HG03575 (cell line): ENCODE measurements at regions not wholly inside any gene's neighbourhood (a gene's known extent, or its start where the extent isn't known, plus 50 kb on each side); places are given as distances from the start of the nearest gene placed in this dataset.
"Not testable (repeated sequence)": the region's sequence is repeated elsewhere in the genome, so short reads cannot be mapped to it uniquely, and the experiment has no call there.

Source experiments
- ATAC-seq: cut with Tn5 transposase; IDR thresholded peaks from one replicate; pipeline ENCODE4 v1.9.1; 2021; ENCODE audit not compliant: unreplicated experiment, insufficient number of reproducible peaks, low FRiP score; ENCODE audit errors: extremely low read depth

- ATAC-seq = no peak
Observed at GRCh38 chr6:90695316-90695715, 108.4 kb upstream of the MAP3K7 start.

GRCh38 chr6:90694802-90695201 lies 107.9 kb upstream of the MAP3K7 start:
- ATAC-seq = no peak

GRCh38 chr6:90691823-90692222 lies 105.0 kb upstream of the MAP3K7 start:
- no peak for ATAC-seq

GRCh38 chr6:90689172-90689571 lies 102.3 kb upstream of the MAP3K7 start:
- ATAC-seq = no peak

- ATAC-seq = no peak
Observed at GRCh38 chr6:90687775-90688380, 101.0 kb upstream of the MAP3K7 start.

GRCh38 chr6:90681863-90682262 lies 95.0 kb upstream of the MAP3K7 start:
- ATAC-seq = no peak

- ATAC-seq = no peak
Observed at GRCh38 chr6:90678049-90678779, 91.3 kb upstream of the MAP3K7 start.

- no peak for ATAC-seq
Observed at GRCh38 chr6:90677440-90677839, 90.6 kb upstream of the MAP3K7 start.

GRCh38 chr6:90676516-90677300 lies 89.8 kb upstream of the MAP3K7 start:
- ATAC-seq = no peak

GRCh38 chr6:90675107-90675506 lies 88.2 kb upstream of the MAP3K7 start:
- ATAC-seq = not testable (repeated sequence)

GRCh38 chr6:90674077-90674476 lies 87.2 kb upstream of the MAP3K7 start:
- ATAC-seq = not testable (repeated sequence)

GRCh38 chr6:90669846-90670245 lies 83.0 kb upstream of the MAP3K7 start:
- no peak for ATAC-seq

GRCh38 chr6:90669420-90669819 lies 82.5 kb upstream of the MAP3K7 start:
- no peak for ATAC-seq

GRCh38 chr6:90668141-90668540 lies 81.3 kb upstream of the MAP3K7 start:
- no peak for ATAC-seq

- no peak for ATAC-seq
Observed at GRCh38 chr6:90663873-90664272, 77.0 kb upstream of the MAP3K7 start.

GRCh38 chr6:90663106-90663505 lies 76.2 kb upstream of the MAP3K7 start:
- ATAC-seq = no peak

GRCh38 chr6:90660931-90661330 lies 74.1 kb upstream of the MAP3K7 start:
- no peak for ATAC-seq

- ATAC-seq = no peak
Observed at GRCh38 chr6:90658497-90658896, 71.6 kb upstream of the MAP3K7 start.

- ATAC-seq = no peak
Observed at GRCh38 chr6:90656325-90656724, 69.5 kb upstream of the MAP3K7 start.

- no peak for ATAC-seq
Observed at GRCh38 chr6:90654806-90655205, 67.9 kb upstream of the MAP3K7 start.
